ENCODE measurements at regions not wholly inside any gene's neighbourhood (a gene's known extent, or its start where the extent isn't known, plus 50 kb on each side); places are given as distances from the start of the nearest gene placed in this dataset.

GRCh38 chr14:101495827-101496775 is 65.2 kb upstream of the DIO3 start:
- no peak for TF ChIP-seq RAD21 (IDR thresholded peaks at IDR 0.05; ENCODE audit: low read length)
- no peak for TF ChIP-seq CTCF (IDR thresholded peaks at IDR 0.05)
- TF ChIP-seq MAX (IDR thresholded peaks at IDR 0.05; ENCODE audit: low read depth) = no peak
- TF ChIP-seq EZH2phosphoT487 (IDR thresholded peaks at IDR 0.05; ENCODE audit: borderline replicate concordance, low read depth) = no peak
- no peak for TF ChIP-seq MXI1 (IDR thresholded peaks at IDR 0.05; ENCODE audit: low read depth, low read length)
- TF ChIP-seq YY1 (IDR thresholded peaks at IDR 0.05; ENCODE audit: low read depth) = no peak

All from SK-N-SH (cell line).